ENCODE measurements at regions not wholly inside any gene's neighbourhood (a gene's known extent, or its start where the extent isn't known, plus 50 kb on each side); places are given as distances from the start of the nearest gene placed in this dataset.

DNA sequence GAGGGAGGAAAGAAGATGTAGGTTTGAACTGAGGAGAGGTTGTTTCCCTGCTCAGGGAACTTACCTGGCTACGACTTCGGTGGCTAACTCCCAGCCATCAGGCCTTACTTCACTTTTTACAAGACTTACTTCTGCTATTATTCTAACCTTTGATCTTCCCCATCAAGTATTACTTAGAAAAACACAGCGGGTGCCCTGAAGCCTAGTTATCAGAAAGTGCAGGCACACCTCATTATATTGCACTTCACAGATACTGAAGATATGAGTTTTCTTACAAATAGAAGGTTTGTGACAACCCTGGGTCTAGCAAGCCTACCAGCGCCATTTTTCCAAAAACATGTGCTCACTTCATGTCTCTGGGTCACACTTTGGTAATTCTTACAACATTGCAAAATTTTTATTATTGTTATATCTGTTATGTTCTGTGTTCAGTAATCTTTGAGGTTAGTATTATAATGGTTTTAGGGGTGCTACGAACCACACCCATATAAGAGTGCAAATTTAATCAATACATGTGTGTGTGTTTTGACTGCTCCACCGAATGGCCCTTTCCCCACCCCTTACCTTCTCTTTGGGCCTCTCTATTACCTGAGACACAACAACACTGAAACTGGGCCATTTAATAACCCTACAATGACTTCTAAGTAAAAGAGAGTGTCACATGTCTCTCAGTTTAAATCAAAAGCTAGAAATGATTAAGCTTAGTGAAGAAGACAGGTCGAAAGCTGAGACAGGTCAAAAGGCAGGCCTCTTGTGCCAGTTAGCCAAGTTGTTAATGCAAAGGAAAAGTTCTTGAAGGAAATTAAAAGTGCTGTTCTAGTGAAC is 2102.7 kb upstream of the WWC1 start:
- Histone ChIP-seq H3K4me1 (ENCODE audit: control insufficient read depth in 4 of 4, insufficient read depth in 4 of 4, low read length in 3 of 4) (no peaks in the 10 kb centered on the region), H3K27ac (ENCODE audit: low read depth in 1 of 2, low read length in 2 of 2) (no peak overlapping the region), H3K36me3 (ENCODE audit: control insufficient read depth in 4 of 4, insufficient read depth in 3 of 4, low read depth in 1 of 4, low read length in 3 of 4) (no peaks in the 10 kb centered on the region), H3K9me3 (ENCODE audit: control insufficient read depth in 4 of 4, low read length in 3 of 4) (no peaks in the 10 kb centered on the region), H3K27me3 (ENCODE audit: control insufficient read depth in 4 of 4, insufficient read depth in 4 of 4, low read length in 3 of 4) (no peaks in the 10 kb centered on the region), H3K4me3 (ENCODE audit: low read depth in 1 of 3, low read length in 3 of 3) (no peak overlapping the region), H3K9ac (ENCODE audit: low read depth in 1 of 2, low read length in 2 of 2) (no peak overlapping the region)
- 64% methylated on average over 7 of the region's 7 CpGs for WGBS
- DNase-seq (ENCODE audit: low spot score): no peak
- TF ChIP-seq MAX (IDR thresholded peaks at IDR 0.05): no peak
- TF ChIP-seq, protein P1, sequence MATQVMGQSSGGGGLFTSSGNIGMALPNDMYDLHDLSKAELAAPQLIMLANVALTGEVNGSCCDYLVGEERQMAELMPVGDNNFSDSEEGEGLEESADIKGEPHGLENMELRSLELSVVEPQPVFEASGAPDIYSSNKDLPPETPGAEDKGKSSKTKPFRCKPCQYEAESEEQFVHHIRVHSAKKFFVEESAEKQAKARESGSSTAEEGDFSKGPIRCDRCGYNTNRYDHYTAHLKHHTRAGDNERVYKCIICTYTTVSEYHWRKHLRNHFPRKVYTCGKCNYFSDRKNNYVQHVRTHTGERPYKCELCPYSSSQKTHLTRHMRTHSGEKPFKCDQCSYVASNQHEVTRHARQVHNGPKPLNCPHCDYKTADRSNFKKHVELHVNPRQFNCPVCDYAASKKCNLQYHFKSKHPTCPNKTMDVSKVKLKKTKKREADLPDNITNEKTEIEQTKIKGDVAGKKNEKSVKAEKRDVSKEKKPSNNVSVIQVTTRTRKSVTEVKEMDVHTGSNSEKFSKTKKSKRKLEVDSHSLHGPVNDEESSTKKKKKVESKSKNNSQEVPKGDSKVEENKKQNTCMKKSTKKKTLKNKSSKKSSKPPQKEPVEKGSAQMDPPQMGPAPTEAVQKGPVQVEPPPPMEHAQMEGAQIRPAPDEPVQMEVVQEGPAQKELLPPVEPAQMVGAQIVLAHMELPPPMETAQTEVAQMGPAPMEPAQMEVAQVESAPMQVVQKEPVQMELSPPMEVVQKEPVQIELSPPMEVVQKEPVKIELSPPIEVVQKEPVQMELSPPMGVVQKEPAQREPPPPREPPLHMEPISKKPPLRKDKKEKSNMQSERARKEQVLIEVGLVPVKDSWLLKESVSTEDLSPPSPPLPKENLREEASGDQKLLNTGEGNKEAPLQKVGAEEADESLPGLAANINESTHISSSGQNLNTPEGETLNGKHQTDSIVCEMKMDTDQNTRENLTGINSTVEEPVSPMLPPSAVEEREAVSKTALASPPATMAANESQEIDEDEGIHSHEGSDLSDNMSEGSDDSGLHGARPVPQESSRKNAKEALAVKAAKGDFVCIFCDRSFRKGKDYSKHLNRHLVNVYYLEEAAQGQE (IDR thresholded peaks at IDR 0.05): no peak
- no peak for TF ChIP-seq FOXA2 (IDR thresholded peaks at IDR 0.05)

- Histone ChIP-seq H3K27me3 (ENCODE audit: control insufficient read depth in 4 of 4, insufficient read depth in 4 of 4, low read length in 3 of 4) (no peaks in the 10 kb centered on the region), H3K9ac (ENCODE audit: low read depth in 1 of 2, low read length in 2 of 2) (no peak overlapping the region), H3K4me1 (ENCODE audit: control insufficient read depth in 4 of 4, insufficient read depth in 4 of 4, low read length in 3 of 4) (no peaks in the 10 kb centered on the region), H3K9me3 (ENCODE audit: control insufficient read depth in 4 of 4, low read length in 3 of 4) (no peaks in the 10 kb centered on the region), H3K27ac (ENCODE audit: low read depth in 1 of 2, low read length in 2 of 2) (no peak overlapping the region), H3K36me3 (ENCODE audit: control insufficient read depth in 4 of 4, insufficient read depth in 3 of 4, low read depth in 1 of 4, low read length in 3 of 4) (no peaks in the 10 kb centered on the region), H3K4me3 (ENCODE audit: low read depth in 1 of 3, low read length in 3 of 3) (no peak overlapping the region)
- no peak for DNase-seq (ENCODE audit: low spot score)
- 43% methylated on average over 3 of the region's 3 CpGs for whole genome bisulfite sequencing
- no peak for TF ChIP-seq NR2F2 (IDR thresholded peaks at IDR 0.05)
- TF ChIP-seq SP1 (IDR thresholded peaks at IDR 0.05): no peak
- no peak for TF ChIP-seq FOXA2 (IDR thresholded peaks at IDR 0.05)
- TF ChIP-seq GABPA (IDR thresholded peaks at IDR 0.05 in 1 of 2, conservative IDR thresholded peaks at IDR 0.05 in 1 of 2): no peak
Observed at GRCh38 chr5:166192696-166193095, 2098.7 kb upstream of the WWC1 start.

- Histone ChIP-seq H3K4me3 (ENCODE audit: low read depth in 1 of 3, low read length in 3 of 3) (no peak overlapping the region), H3K27ac (ENCODE audit: low read depth in 1 of 2, low read length in 2 of 2) (no peak overlapping the region), H3K27me3 (ENCODE audit: control insufficient read depth in 4 of 4, insufficient read depth in 4 of 4, low read length in 3 of 4) (no peaks in the 10 kb centered on the region), H3K9me3 (ENCODE audit: control insufficient read depth in 4 of 4, low read length in 3 of 4) (no peaks in the 10 kb centered on the region), H3K4me1 (ENCODE audit: control insufficient read depth in 4 of 4, insufficient read depth in 4 of 4, low read length in 3 of 4) (no peaks in the 10 kb centered on the region), H3K36me3 (ENCODE audit: control insufficient read depth in 4 of 4, insufficient read depth in 3 of 4, low read depth in 1 of 4, low read length in 3 of 4) (no peaks in the 10 kb centered on the region), H3K9ac (ENCODE audit: low read depth in 1 of 2, low read length in 2 of 2) (no peak overlapping the region)
- no peak for TF ChIP-seq RXRA (IDR thresholded peaks at IDR 0.05)
- TF ChIP-seq, protein P2, sequence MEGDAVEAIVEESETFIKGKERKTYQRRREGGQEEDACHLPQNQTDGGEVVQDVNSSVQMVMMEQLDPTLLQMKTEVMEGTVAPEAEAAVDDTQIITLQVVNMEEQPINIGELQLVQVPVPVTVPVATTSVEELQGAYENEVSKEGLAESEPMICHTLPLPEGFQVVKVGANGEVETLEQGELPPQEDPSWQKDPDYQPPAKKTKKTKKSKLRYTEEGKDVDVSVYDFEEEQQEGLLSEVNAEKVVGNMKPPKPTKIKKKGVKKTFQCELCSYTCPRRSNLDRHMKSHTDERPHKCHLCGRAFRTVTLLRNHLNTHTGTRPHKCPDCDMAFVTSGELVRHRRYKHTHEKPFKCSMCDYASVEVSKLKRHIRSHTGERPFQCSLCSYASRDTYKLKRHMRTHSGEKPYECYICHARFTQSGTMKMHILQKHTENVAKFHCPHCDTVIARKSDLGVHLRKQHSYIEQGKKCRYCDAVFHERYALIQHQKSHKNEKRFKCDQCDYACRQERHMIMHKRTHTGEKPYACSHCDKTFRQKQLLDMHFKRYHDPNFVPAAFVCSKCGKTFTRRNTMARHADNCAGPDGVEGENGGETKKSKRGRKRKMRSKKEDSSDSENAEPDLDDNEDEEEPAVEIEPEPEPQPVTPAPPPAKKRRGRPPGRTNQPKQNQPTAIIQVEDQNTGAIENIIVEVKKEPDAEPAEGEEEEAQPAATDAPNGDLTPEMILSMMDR (IDR thresholded peaks at IDR 0.05; ENCODE audit: low read depth, low read length, missing input control): no peak
- TF ChIP-seq, protein P3, sequence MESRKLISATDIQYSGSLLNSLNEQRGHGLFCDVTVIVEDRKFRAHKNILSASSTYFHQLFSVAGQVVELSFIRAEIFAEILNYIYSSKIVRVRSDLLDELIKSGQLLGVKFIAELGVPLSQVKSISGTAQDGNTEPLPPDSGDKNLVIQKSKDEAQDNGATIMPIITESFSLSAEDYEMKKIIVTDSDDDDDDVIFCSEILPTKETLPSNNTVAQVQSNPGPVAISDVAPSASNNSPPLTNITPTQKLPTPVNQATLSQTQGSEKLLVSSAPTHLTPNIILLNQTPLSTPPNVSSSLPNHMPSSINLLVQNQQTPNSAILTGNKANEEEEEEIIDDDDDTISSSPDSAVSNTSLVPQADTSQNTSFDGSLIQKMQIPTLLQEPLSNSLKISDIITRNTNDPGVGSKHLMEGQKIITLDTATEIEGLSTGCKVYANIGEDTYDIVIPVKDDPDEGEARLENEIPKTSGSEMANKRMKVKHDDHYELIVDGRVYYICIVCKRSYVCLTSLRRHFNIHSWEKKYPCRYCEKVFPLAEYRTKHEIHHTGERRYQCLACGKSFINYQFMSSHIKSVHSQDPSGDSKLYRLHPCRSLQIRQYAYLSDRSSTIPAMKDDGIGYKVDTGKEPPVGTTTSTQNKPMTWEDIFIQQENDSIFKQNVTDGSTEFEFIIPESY (IDR thresholded peaks at IDR 0.05): no peak
- WGBS: 78% methylated on average over 3 of the region's 3 CpGs
- no peak for DNase-seq (ENCODE audit: low spot score)
Observed at GRCh38 chr5:166195981-166196380, 2095.5 kb upstream of the WWC1 start.

Measured in liver (tissue), 8 donors.